HG03108 (cell line): ENCODE measurements at regions not wholly inside any gene's neighbourhood (a gene's known extent, or its start where the extent isn't known, plus 50 kb on each side); places are given as distances from the start of the nearest gene placed in this dataset.
"Not testable (repeated sequence)": the region's sequence is repeated elsewhere in the genome, so short reads cannot be mapped to it uniquely, and the experiment has no call there.

ENCODE experiments used
- ATAC-seq: cut with Tn5 transposase; IDR thresholded peaks from one replicate; pipeline ENCODE4 v1.9.1; 2021; ENCODE audit warnings: moderate library complexity; ENCODE audit not compliant: unreplicated experiment

GRCh38 chr4:67412153-67412712 lies 133.1 kb downstream of the CENPC start:
- ATAC-seq, result not testable (repeated sequence)

GRCh38 chr4:67403342-67403741 lies 142.0 kb downstream of the CENPC start:
- no peak for ATAC-seq

- no peak for ATAC-seq
Observed at GRCh38 chr4:67401902-67402301, 143.4 kb downstream of the CENPC start.

- no peak for ATAC-seq
Observed at GRCh38 chr4:67397931-67398330, 147.4 kb downstream of the CENPC start.

- no peak for ATAC-seq
Observed at GRCh38 chr4:67397031-67397430, 148.3 kb downstream of the CENPC start.

GRCh38 chr4:67396008-67396407 lies 149.3 kb downstream of the CENPC start:
- ATAC-seq, result no peak

GRCh38 chr4:67394879-67395278 lies 150.4 kb downstream of the CENPC start:
- ATAC-seq, result no peak

GRCh38 chr4:67393699-67394281 lies 151.5 kb downstream of the CENPC start:
- no peak for ATAC-seq

- no peak for ATAC-seq
Observed at GRCh38 chr4:67393007-67393406, 152.3 kb downstream of the CENPC start.

- ATAC-seq, result not testable (repeated sequence)
Observed at GRCh38 chr4:67381406-67381804, 163.9 kb downstream of the CENPC start.

- ATAC-seq, result not testable (repeated sequence)
Observed at GRCh38 chr4:67380702-67381405, 164.4 kb downstream of the CENPC start.

GRCh38 chr4:67380154-67380553 lies 165.1 kb downstream of the CENPC start:
- ATAC-seq, result no peak

GRCh38 chr4:67375291-67375690 lies 170.0 kb downstream of the CENPC start:
- no peak for ATAC-seq

GRCh38 chr4:67371615-67372014 lies 173.7 kb downstream of the CENPC start:
- ATAC-seq, result no peak

GRCh38 chr4:67366311-67366861 lies 178.9 kb downstream of the CENPC start:
- ATAC-seq, result no peak

- ATAC-seq, result no peak
Observed at GRCh38 chr4:67365661-67366245, 179.6 kb downstream of the CENPC start.

- ATAC-seq, result no peak
Observed at GRCh38 chr4:67355806-67356205, 189.5 kb downstream of the CENPC start.

- ATAC-seq, result no peak
Observed at GRCh38 chr4:67346654-67347053, 198.6 kb downstream of the CENPC start.

GRCh38 chr4:67344594-67345380 lies 200.5 kb downstream of the CENPC start:
- no peak for ATAC-seq

GRCh38 chr4:67343199-67343598 lies 202.1 kb downstream of the CENPC start:
- ATAC-seq, result no peak

- ATAC-seq, result no peak
Observed at GRCh38 chr4:67342291-67342690, 203.0 kb downstream of the CENPC start.
